GM12878 (cell line): ENCODE measurements at regions not wholly inside any gene's neighbourhood (a gene's known extent, or its start where the extent isn't known, plus 50 kb on each side); places are given as distances from the start of the nearest gene placed in this dataset.

Experiments used
- ATAC-seq: fragments of 200-7000 bp; cut with Tn5 transposase; 3 replicates; pipeline ENCODE4 v1.9.1; 2020; ENCODE audit warnings: mild to moderate bottlenecking, moderate library complexity
- BruUV-seq: library from RNA; stranded (reverse); fragments of 400-500 nt; replicated peaks from 2 replicates; lab custom pipeline; 2021; lab: Mats Ljungman, UMichigan
- CTCF ChIA-PET: fragments of 300-600 bp; sonication (Branson Sonifier 250); formaldehyde crosslinking; extraction: SDS; loops from one replicate; lab custom pipeline; 2021; ENCODE audit warnings: inconsistent platforms; lab: Yijun Ruan, JAX
- POLR2A ChIA-PET: fragments of 350-600 bp; formaldehyde crosslinking; extraction: SDS; loops from one replicate; lab custom pipeline; 2021; ENCODE audit warnings: inconsistent platforms; lab: Charles Lee
- RAD21 ChIA-PET: fragments of 300-600 bp; sonication (Branson Sonifier 250); formaldehyde crosslinking; loops from one replicate; lab custom pipeline; 2023; ENCODE audit warnings: antibody characterized with exemption; ENCODE audit not compliant: unreplicated experiment; lab: Charles Lee
- SMC1A ChIA-PET: fragments of 300-600 bp; sonication (Branson Sonifier 250); formaldehyde crosslinking; loops from one replicate; lab custom pipeline; 2023; ENCODE audit not compliant: unreplicated experiment, uncharacterized antibody; lab: Charles Lee
- DNase-seq: peaks from one replicate; pipeline ENCODE4 v3.0.0-alpha.2; 2011; ENCODE audit warnings: low read depth, low spot score
- FAIRE-seq: peaks from 3 replicates; lab custom pipeline; 2011; peaks lifted over from hg19 to GRCh38; lab: Jason Lieb, UNC
- H2AFZ ChIP-seq: 2 replicates; pipeline ENCODE4 v1.6.0; 2011; ENCODE audit warnings: low read depth, low read length, control low read depth; ENCODE audit not compliant: control insufficient read depth
- H3K27ac ChIP-seq: 2 replicates; pipeline ENCODE4 v1.5.1; 2011; ENCODE audit warnings: control low read depth; ENCODE audit not compliant: control insufficient read depth, insufficient read depth
- H3K27me3 ChIP-seq, 2 experiments: replicated peaks in 1 of 2; 2 replicates each; pipeline versions ENCODE4 v1.6.0 to v1.6.1; 2011; ENCODE audit warnings: low read length in 1 of 2; ENCODE audit not compliant: control insufficient read depth in 2 of 2, insufficient read depth in 2 of 2
- H3K36me3 ChIP-seq, 2 experiments: 2 replicates each; pipeline ENCODE4 v1.5.1; 2011; ENCODE audit warnings: low read length in 1 of 2; ENCODE audit not compliant: control insufficient read depth in 2 of 2, insufficient read depth in 2 of 2
- H3K4me1 ChIP-seq: 2 replicates; pipeline ENCODE4 v1.6.1; 2011; ENCODE audit warnings: mild to moderate bottlenecking, low read length, moderate library complexity, mixed read lengths; ENCODE audit not compliant: control insufficient read depth, insufficient read depth
- H3K4me2 ChIP-seq: 2 replicates; pipeline ENCODE4 v1.6.0; 2011; ENCODE audit warnings: control low read depth; ENCODE audit not compliant: control insufficient read depth, insufficient read depth
- H3K4me3 ChIP-seq: fragments of 200-600 bp; sonication (generic); 2 replicates; pipeline ENCODE4 v1.5.1; 2016
- H3K79me2 ChIP-seq: 2 replicates; pipeline ENCODE4 v1.6.0; 2011; ENCODE audit warnings: low read length; ENCODE audit not compliant: control insufficient read depth, insufficient read depth
- H3K9ac ChIP-seq: 2 replicates; pipeline ENCODE4 v1.8.0; 2011; ENCODE audit warnings: low read length, control low read depth, mixed read lengths; ENCODE audit not compliant: control insufficient read depth, insufficient read depth
- H3K9me3 ChIP-seq: replicated peaks from 3 replicates; pipeline ENCODE4 v1.5.1; 2011; ENCODE audit warnings: mild to moderate bottlenecking, low read length; ENCODE audit not compliant: control insufficient read depth, insufficient read depth
- H4K20me1 ChIP-seq: 2 replicates; pipeline ENCODE4 v1.6.0; 2011; ENCODE audit not compliant: control insufficient read depth, insufficient read depth
- ATF2 ChIP-seq: IDR thresholded peaks from 2 replicates; pipeline ENCODE4 v1.6.1; 2012; ENCODE audit warnings: low read length, inconsistent platforms
- BACH1 ChIP-seq: fragments of 450-650 bp; IDR thresholded peaks from 2 replicates; pipeline ENCODE4 v1.6.1; 2017; ENCODE audit warnings: mild to moderate bottlenecking, borderline replicate concordance
- CHD4 ChIP-seq: fragments of 200-600 bp; sonication (generic); IDR thresholded peaks from 2 replicates; pipeline ENCODE4 v1.6.1; 2016; ENCODE audit warnings: mild to moderate bottlenecking
- CREM ChIP-seq: IDR thresholded peaks from 2 replicates; pipeline ENCODE4 v1.6.1; 2014; ENCODE audit warnings: antibody characterized with exemption, low read depth
- ESRRA ChIP-seq: IDR thresholded peaks from 2 replicates; pipeline ENCODE4 v1.6.1; 2012; ENCODE audit warnings: mild to moderate bottlenecking, low read length, improper control_type of control experiment
- IRF5 ChIP-seq: fragments of 450-650 bp; IDR thresholded peaks from 2 replicates; pipeline ENCODE4 v1.6.1; 2017; ENCODE audit warnings: borderline replicate concordance
- JUND ChIP-seq: IDR thresholded peaks from 2 replicates; pipeline ENCODE4 v1.6.1; 2012; ENCODE audit warnings: low read depth, mild to moderate bottlenecking, low read length, improper control_type of control experiment, moderate library complexity
- MXI1 ChIP-seq: fragments of 150-350 bp; IDR thresholded peaks from 2 replicates; pipeline ENCODE4 v1.6.1; 2011; ENCODE audit warnings: low read depth, mild to moderate bottlenecking, inconsistent platforms, low read length, improper control_type of control experiment
- NFYB ChIP-seq: IDR thresholded peaks from 2 replicates; pipeline ENCODE4 v1.6.1; 2011; ENCODE audit warnings: low read depth, mild to moderate bottlenecking, low read length, improper control_type of control experiment, moderate library complexity; ENCODE audit not compliant: insufficient read depth
- RAD51 ChIP-seq: fragments of 450-650 bp; IDR thresholded peaks from 2 replicates; pipeline ENCODE4 v1.6.1; 2016; ENCODE audit warnings: moderate library complexity, mild to moderate bottlenecking, inconsistent platforms
- REST ChIP-seq: IDR thresholded peaks from 2 replicates; pipeline ENCODE4 v1.6.1; 2012; ENCODE audit warnings: mild to moderate bottlenecking, low read depth, low read length
- SMARCA5 ChIP-seq: fragments of 450-650 bp; IDR thresholded peaks from 2 replicates; pipeline ENCODE4 v1.6.1; 2017; ENCODE audit warnings: mild to moderate bottlenecking
- SREBF1 ChIP-seq: IDR thresholded peaks from 2 replicates; pipeline ENCODE4 v1.6.1; 2012; ENCODE audit warnings: mild to moderate bottlenecking, low read length
- SUZ12 ChIP-seq: fragments of 200-600 bp; sonication (generic); IDR thresholded peaks from one replicate; pipeline ENCODE4 v1.6.1; 2018; ENCODE audit warnings: antibody characterized with exemption, mild to moderate bottlenecking; ENCODE audit not compliant: unreplicated experiment
- TBL1XR1 ChIP-seq: IDR thresholded peaks from 2 replicates; pipeline ENCODE4 v1.6.1; 2012; ENCODE audit warnings: low read depth, low read length, improper control_type of control experiment
- TCF12 ChIP-seq: IDR thresholded peaks from 2 replicates; pipeline ENCODE4 v1.6.1; 2011; ENCODE audit warnings: low read depth, mild to moderate bottlenecking, low read length
- WGBS: methylation state at CpG from one replicate; pipeline ENCODE4 v1.1.6; 2016; ENCODE audit warnings: low lambda C conversion rate; ENCODE audit not compliant: insufficient replicate concordance, insufficient coverage; ENCODE audit errors: missing lambda C conversion rate; 5-methylcytosine and 5-hydroxymethylcytosine counted together
- in situ Hi-C: fragments of 300-500 bp; cut with MboI; formaldehyde crosslinking; loops from 9 replicates; pipeline ENCODE4 v1.14.3; 2018; ENCODE audit warnings: mixed read lengths
- intact Hi-C: fragments of 100-400 bp; cut with micrococcal nuclease; formaldehyde crosslinking; loops from one replicate; pipeline ENCODE4 v1.14.2; 2022; ENCODE audit not compliant: unreplicated experiment

GRCh38 chr4:66091786-66092185, 421.5 kb upstream of the EPHA5 start:
- intact Hi-C loops, result no loop called here
- CTCF ChIA-PET, result interaction anchor here (1.0 kb wide), 1 partner anchor 1320 kb away, joined by 3 read pairs; no protein-coding TSS in a partner anchor

More at GRCh38 chr4:66091786-66092185, 421.5 kb upstream of the EPHA5 start:
- no peak for FAIRE-seq
- Histone ChIP-seq H3K27me3 (no peaks in the 10 kb centered on the region), H3K27ac (no peak overlapping the region), H2AFZ (no peak overlapping the region), H4K20me1 (no peaks in the 10 kb centered on the region), H3K4me1 (no peaks in the 10 kb centered on the region), H3K9me3 (no peaks in the 10 kb centered on the region), H3K4me2 (no peak overlapping the region), H3K36me3 (no peaks in the 10 kb centered on the region), H3K4me3 (no peak overlapping the region), H3K79me2 (no peaks in the 10 kb centered on the region), H3K9ac (no peak overlapping the region)
- 0% methylated on average over 1 of the region's 1 CpG for WGBS
- no TSS peak for BruUV-seq
- in situ Hi-C loops, result no loop called here
- no peak for ATAC-seq
- ChIA-PET RAD21 (no interaction called here), SMC1A (no interaction called here), POLR2A (no interaction called here)
- DNase-seq, result no peak
- no peak for TF ChIP-seq NFYB
- no peak for TF ChIP-seq CHD4
- no peak for TF ChIP-seq ESRRA
- TF ChIP-seq SUZ12, result no peak
- no peak for TF ChIP-seq TBL1XR1
- no peak for TF ChIP-seq TCF12
- no peak for TF ChIP-seq REST
- no peak for TF ChIP-seq BACH1
- no peak for TF ChIP-seq MXI1
- no peak for TF ChIP-seq CREM
- no peak for TF ChIP-seq JUND
- no peak for TF ChIP-seq SMARCA5
- TF ChIP-seq RAD51, result no peak
- TF ChIP-seq IRF5, result no peak
- TF ChIP-seq ATF2, result no peak
- TF ChIP-seq SREBF1, result no peak
